Psoas muscle (tissue), 7 donors: ENCODE measurements at regions not wholly inside any gene's neighbourhood (a gene's known extent, or its start where the extent isn't known, plus 50 kb on each side); places are given as distances from the start of the nearest gene placed in this dataset.

ENCODE experiments used
- ATAC-seq, 4 donors: fragments of 200-7000 bp; cut with Tn5 transposase; one replicate each; pipeline ENCODE4 v1.9.1; 2020; ENCODE audit warnings: moderate library complexity in 3 of 4, mild to moderate bottlenecking in 2 of 4
- DNase-seq, 2 donors: peaks; one replicate each; pipeline ENCODE4 v3.0.0-alpha.2; 2020
- H3K27ac ChIP-seq: fragments of 200-600 bp; one replicate; pipeline ENCODE4 v1.8.0; 2022
- H3K27me3 ChIP-seq, 3 donors: fragments of 200-600 bp in 1 of 3; one replicate each; pipeline versions ENCODE4 v1.6.1 to v1.8.0; 2013 to 2022; ENCODE audit warnings: low read length in 2 of 3, mild to moderate bottlenecking in 2 of 3, moderate library complexity in 1 of 3; ENCODE audit not compliant: insufficient read depth in 3 of 3
- H3K36me3 ChIP-seq, 2 donors: fragments of 200-600 bp in 1 of 2; one replicate each; pipeline versions ENCODE4 v1.6.1 to v1.8.0; 2013 to 2022; ENCODE audit warnings: low read depth in 1 of 2, mild to moderate bottlenecking in 1 of 2, moderate library complexity in 1 of 2; ENCODE audit not compliant: insufficient read depth in 1 of 2
- H3K4me1 ChIP-seq: fragments of 200-600 bp; one replicate; pipeline ENCODE4 v1.8.0; 2022
- H3K4me3 ChIP-seq: fragments of 200-600 bp; one replicate; pipeline ENCODE4 v1.8.0; 2022; ENCODE audit warnings: mild to moderate bottlenecking
- H3K9me3 ChIP-seq: fragments of 200-600 bp; one replicate; pipeline ENCODE4 v1.8.0; 2022
- WGBS, 3 donors: extraction: QIAGEN DNeasy Blood & Tissue Kit; methylation state at CpG; one replicate each; pipeline versions ENCODE4 v1.1.6 to v1.1.7; 2013; 5-methylcytosine and 5-hydroxymethylcytosine counted together
- intact Hi-C, 2 donors: fragments of 100-400 bp; cut with DNase I; formaldehyde crosslinking; loops; one replicate each; pipeline versions ENCODE4 v1.11.0 to v1.14.2; 2022
- TF ChIP-seq, protein P1 (sequence below): fragments of 200-600 bp; IDR thresholded peaks from one replicate; pipeline ENCODE4 v1.8.0; 2022; ENCODE audit warnings: antibody characterized with exemption
- donor health status: healthy with polysubstance abuse.
- donor health status: DM: no; HTN: no; CAD: no; lungs with moderate emphysema.
- donor health status: Bipolar disorder and iron deficiency.
- donor health status: healthy.
- donor health status: DM: yes; HTN: yes; CAD: no.
- donor health status: DM: no; HTN: no; CAD: no.
- donor health status: DM: yes; HTN: yes; CAD: no.

DNA sequence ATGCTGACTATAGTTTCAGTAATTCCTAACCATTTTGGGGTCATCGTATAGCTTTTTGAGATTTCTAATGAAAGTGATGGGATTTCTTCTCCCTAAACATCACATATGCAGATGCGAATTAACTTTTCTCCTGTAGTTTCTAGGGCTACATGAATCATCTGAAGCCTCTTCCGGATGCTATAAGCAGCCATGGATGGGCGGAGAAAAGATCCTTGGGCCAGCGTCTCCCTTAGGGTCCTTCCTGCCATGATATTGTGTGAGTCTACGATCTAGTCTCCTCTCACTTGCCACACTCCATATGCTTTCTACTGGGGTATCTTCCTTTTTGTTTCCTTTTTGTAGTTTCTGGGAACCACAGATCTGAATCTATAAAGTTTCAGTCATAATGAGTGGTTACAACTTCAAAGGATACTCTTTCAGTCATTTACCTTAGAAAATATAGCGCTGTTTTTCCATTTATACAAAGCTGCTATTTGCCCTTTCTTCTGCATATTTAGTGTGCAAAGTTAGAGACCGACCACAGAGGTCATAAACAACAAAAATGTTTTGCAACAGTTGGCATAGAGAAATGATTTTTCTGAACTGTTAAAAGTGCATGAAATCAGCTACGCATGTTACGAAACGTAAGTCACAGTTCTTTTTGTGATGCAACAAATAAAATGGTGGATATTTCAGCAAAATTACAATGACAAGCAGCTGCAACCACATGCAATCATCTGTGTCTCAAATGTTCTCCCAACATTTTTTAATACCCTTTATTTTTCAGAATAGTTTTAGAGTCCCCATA lies 396.2 kb upstream of the SLC35B3 start:
- intact Hi-C loops, result no loop called here
- TF ChIP-seq, protein P1, sequence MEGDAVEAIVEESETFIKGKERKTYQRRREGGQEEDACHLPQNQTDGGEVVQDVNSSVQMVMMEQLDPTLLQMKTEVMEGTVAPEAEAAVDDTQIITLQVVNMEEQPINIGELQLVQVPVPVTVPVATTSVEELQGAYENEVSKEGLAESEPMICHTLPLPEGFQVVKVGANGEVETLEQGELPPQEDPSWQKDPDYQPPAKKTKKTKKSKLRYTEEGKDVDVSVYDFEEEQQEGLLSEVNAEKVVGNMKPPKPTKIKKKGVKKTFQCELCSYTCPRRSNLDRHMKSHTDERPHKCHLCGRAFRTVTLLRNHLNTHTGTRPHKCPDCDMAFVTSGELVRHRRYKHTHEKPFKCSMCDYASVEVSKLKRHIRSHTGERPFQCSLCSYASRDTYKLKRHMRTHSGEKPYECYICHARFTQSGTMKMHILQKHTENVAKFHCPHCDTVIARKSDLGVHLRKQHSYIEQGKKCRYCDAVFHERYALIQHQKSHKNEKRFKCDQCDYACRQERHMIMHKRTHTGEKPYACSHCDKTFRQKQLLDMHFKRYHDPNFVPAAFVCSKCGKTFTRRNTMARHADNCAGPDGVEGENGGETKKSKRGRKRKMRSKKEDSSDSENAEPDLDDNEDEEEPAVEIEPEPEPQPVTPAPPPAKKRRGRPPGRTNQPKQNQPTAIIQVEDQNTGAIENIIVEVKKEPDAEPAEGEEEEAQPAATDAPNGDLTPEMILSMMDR, result no peak
- no peak overlapping the region for H3K4me3 ChIP-seq
- no peaks in the 10 kb centered on the region for H3K4me1 ChIP-seq
- H3K36me3 ChIP-seq, result no peaks in the 10 kb centered on the region
- WGBS, 3 donors, result 62 to 68% (median 63%) methylated on average over 11 of the region's 11 CpGs
- H3K9me3 ChIP-seq, result no peaks in the 10 kb centered on the region
- H3K27ac ChIP-seq, result no peak overlapping the region
- no peaks in the 10 kb centered on the region for H3K27me3 ChIP-seq
- no peak for DNase-seq
- no peak for ATAC-seq

DNA sequence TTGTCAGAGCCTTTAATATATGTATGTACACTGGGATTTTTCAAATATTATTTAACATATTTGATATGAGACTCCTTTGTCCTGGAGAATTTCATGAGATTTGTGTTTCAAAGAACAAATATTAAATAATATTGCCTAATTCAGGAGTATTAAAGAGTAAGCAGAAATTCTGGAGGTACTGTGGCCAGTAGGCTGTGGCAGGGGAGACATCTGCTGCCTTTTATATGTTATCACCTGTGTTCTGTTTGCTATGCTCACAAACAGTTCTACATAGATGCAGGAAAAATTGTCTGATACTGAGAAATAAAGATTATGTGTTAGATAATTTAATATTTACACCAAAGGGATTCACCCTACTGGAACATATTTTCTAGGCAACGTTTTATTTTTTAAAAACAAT lies 395.4 kb upstream of the SLC35B3 start:
- Histone ChIP-seq H3K4me3 (no peak overlapping the region), H3K27me3 (no peaks in the 10 kb centered on the region), H3K27ac (no peak overlapping the region), H3K4me1 (no peaks in the 10 kb centered on the region), H3K9me3 (no peaks in the 10 kb centered on the region), H3K36me3 (no peaks in the 10 kb centered on the region)
- 58 to 72% (median 60%) methylated on average over 1 of the region's 1 CpG for WGBS, 3 donors
- DNase-seq (no peak), ATAC-seq (no peak)
- intact Hi-C loops, result no loop called here
- TF ChIP-seq, protein P1, result no peak

DNA sequence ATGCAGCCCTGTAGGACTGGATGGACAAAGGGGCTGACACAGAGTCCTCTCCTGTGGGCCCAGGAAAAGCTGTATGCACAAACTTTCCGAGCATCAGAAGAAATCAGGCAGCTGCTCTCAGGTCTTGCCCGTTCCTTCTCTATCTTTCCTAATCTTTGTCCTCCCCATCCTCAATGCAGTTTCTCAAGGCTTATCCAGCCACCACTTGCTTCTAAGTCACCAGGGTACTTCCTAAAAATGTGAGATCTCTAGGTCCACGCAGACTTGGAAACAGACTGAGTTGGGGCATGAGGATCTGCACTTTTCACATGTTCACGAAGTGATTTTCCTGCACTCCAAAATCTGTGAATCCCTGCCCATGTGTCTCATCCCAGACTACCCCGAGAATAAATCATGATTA lies 394.5 kb upstream of the SLC35B3 start:
- 48 to 57% (median 56%) methylated on average over 5 of the region's 5 CpGs for WGBS, 3 donors
- Histone ChIP-seq H3K9me3 (no peaks in the 10 kb centered on the region), H3K4me3 (no peak overlapping the region), H3K36me3 (no peaks in the 10 kb centered on the region), H3K27me3 (no peaks in the 10 kb centered on the region), H3K27ac (no peak overlapping the region), H3K4me1 (no peaks in the 10 kb centered on the region)
- intact Hi-C loops, result no loop called here
- ATAC-seq, result no peak
- DNase-seq, result no peak
- TF ChIP-seq, protein P1, result no peak

DNA sequence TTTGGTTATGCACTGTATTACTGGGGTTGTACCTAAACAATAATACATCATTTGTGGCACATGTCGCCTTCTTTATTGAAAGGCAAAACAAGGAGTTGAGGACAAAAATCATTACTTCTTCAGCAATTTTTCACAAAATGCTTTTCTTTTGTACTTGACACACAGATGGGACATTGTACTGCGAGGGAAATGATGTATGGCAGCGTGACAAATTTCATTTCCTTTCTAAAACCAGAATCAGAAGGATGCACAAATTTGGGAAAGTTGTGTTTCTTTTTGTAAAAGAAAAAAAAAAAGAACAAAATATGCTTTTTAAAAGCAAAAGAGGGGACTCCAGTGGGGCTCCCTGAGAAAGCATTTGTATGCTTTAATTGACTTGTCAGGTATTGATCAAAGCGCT lies 394.0 kb upstream of the SLC35B3 start:
- Histone ChIP-seq H3K27me3 (no peaks in the 10 kb centered on the region), H3K4me1 (no peaks in the 10 kb centered on the region), H3K27ac (no peak overlapping the region), H3K36me3 (no peaks in the 10 kb centered on the region), H3K9me3 (no peaks in the 10 kb centered on the region), H3K4me3 (no peak overlapping the region)
- DNase-seq, result no peak
- intact Hi-C loops, result no loop called here
- ATAC-seq, result no peak
- WGBS, 3 donors, result 61 to 71% (median 62%) methylated on average over 4 of the region's 4 CpGs
- TF ChIP-seq, protein P1, result no peak

DNA sequence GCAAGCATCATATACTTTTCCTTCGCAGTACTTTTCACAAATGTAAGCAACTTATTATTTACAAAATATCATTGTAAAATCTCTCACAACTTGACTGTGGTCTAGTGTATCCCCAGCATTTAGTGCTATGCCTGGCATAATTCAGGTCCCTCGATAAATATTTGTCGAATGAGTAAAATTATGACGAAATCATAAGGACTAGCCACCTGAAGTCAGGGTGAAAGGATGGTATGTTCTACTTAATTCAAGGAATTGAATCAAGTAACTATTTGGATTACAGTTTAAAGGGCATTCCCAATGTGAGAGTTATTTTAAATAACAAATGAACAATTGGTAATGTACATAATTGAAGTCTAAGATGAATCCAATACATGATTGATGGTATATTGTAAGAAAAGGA lies 393.0 kb upstream of the SLC35B3 start:
- Histone ChIP-seq H3K4me1 (no peaks in the 10 kb centered on the region), H3K4me3 (no peak overlapping the region), H3K27me3 (no peaks in the 10 kb centered on the region), H3K9me3 (no peaks in the 10 kb centered on the region), H3K27ac (no peak overlapping the region), H3K36me3 (no peaks in the 10 kb centered on the region)
- ATAC-seq (no peak), DNase-seq (no peak)
- TF ChIP-seq, protein P1, result no peak
- intact Hi-C loops, result no loop called here
- WGBS, 3 donors, result 95 to 97% (median 96%) methylated on average over 4 of the region's 4 CpGs
